ENCODE measurements at regions not wholly inside any gene's neighbourhood (a gene's known extent, or its start where the extent isn't known, plus 50 kb on each side); places are given as distances from the start of the nearest gene placed in this dataset.

- no peak overlapping the region for H3K27ac ChIP-seq (ENCODE audit: low read depth, low read length)
- RAD21 ChIA-PET (ENCODE audit: low non-redundant PET in 1 of 2, low total read pairs in 2 of 2, uncharacterized antibody in 2 of 2, unreplicated experiment in 2 of 2) = no interaction called here
- no peaks in the 10 kb centered on the region for H3K9me2 ChIP-seq (ENCODE audit: insufficient read depth)
- CTCF ChIA-PET = no interaction called here
- H3K4me2 ChIP-seq (ENCODE audit: low read length) = no peak overlapping the region
- intact Hi-C loops (cut with micrococcal nuclease) = no loop called here
- POLR2A ChIA-PET = no interaction called here
- H3K4me3 ChIP-seq (replicated peaks in 1 of 2; ENCODE audit: low read depth in 1 of 2, low read length in 2 of 2) = no peak overlapping the region
- ATAC-seq (no peak), DNase-seq (ENCODE audit: low read depth, low spot score) (no peak)
- H4K20me1 ChIP-seq (ENCODE audit: insufficient read depth) = no peaks in the 10 kb centered on the region
- H3K4me1 ChIP-seq (ENCODE audit: control insufficient read depth in 1 of 2, insufficient read depth in 2 of 2, low read length in 2 of 2) = no peaks in the 10 kb centered on the region
- H3K79me2 ChIP-seq (ENCODE audit: insufficient read depth, low read length) = no peaks in the 10 kb centered on the region
- no peaks in the 10 kb centered on the region for H3K9me3 ChIP-seq (ENCODE audit: control insufficient read depth in 1 of 2, insufficient read depth in 1 of 2, low read depth in 1 of 2, low read length in 2 of 2)
- H3K27me3 ChIP-seq (ENCODE audit: insufficient read depth, low read length) = no peaks in the 10 kb centered on the region
- TF ChIP-seq REST (IDR thresholded peaks at IDR 0.05; ENCODE audit: low read depth) (no peak), ZFX (IDR thresholded peaks at IDR 0.05) (no peak), TCF7L2 (IDR thresholded peaks at IDR 0.05; ENCODE audit: borderline replicate concordance, extremely low read depth, insufficient read depth, insufficient read length) (no peak), FOSL1 (IDR thresholded peaks at IDR 0.05; ENCODE audit: low read depth) (no peak), YY1 (IDR thresholded peaks at IDR 0.05; ENCODE audit: extremely low read depth, insufficient replicate concordance, low read depth, low read length) (no peak), POLR2A (IDR thresholded peaks at IDR 0.05; ENCODE audit: borderline replicate concordance, extremely low read depth, insufficient read depth, insufficient read length) (no peak), EGR1 (IDR thresholded peaks at IDR 0.05; ENCODE audit: low read depth) (no peak)
- no peak overlapping the region for H2AFZ ChIP-seq (ENCODE audit: low read depth, low read length, poor library complexity, severe bottlenecking)
- BruUV-seq (replicated peaks) = no TSS peak
- no peak overlapping the region for H3K9ac ChIP-seq (ENCODE audit: low read length)
- H3K36me3 ChIP-seq (ENCODE audit: control insufficient read depth in 1 of 2, insufficient read depth in 2 of 2, low read length in 2 of 2) = no peaks in the 10 kb centered on the region
Observed at GRCh38 chr15:98483575-98484130, 164.7 kb upstream of the IGF1R start.
